ENCODE measurements at regions not wholly inside any gene's neighbourhood (a gene's known extent, or its start where the extent isn't known, plus 50 kb on each side); places are given as distances from the start of the nearest gene placed in this dataset.

DNA sequence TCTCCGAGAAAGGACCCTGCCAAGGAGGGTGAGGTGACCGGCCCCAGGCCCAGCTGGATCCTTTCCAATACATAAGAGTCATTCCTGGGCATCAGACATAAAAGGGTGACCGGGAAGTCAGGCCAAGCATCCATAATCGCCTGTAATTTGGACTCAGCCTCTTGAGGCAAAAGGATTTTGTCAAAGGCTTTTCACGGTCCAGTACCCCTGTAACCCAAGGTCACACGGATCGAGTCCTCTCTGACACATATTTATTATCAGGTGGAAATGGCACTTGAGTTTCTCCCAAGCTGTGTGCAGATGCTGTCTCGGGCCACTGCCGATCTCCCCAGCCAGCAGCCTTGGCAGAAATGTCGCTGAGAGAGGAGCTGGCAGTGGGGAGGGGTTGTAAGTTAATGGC lies 556.5 kb downstream of the MN1 start:
- no peak overlapping the region for H3K14ac ChIP-seq (ENCODE audit: insufficient read length)
- CTCF ChIA-PET (ENCODE audit: partially characterized antibody), result no interaction called here
- no peaks in the 10 kb centered on the region for H4K20me1 ChIP-seq (replicated peaks in 1 of 2; ENCODE audit: control insufficient read depth in 1 of 2, insufficient read depth in 2 of 2, low read length in 2 of 2)
- no peaks in the 10 kb centered on the region for H3K27me3 ChIP-seq (replicated peaks in 1 of 4; ENCODE audit: control insufficient read depth in 3 of 4, extremely low read depth in 1 of 4, insufficient read depth in 3 of 4, low read length in 3 of 4)
- no peak overlapping the region for H4K91ac ChIP-seq (replicated peaks; ENCODE audit: insufficient read length, low read length)
- H2BK15ac ChIP-seq (ENCODE audit: low read length), result no peak overlapping the region
- H3K4me2 ChIP-seq (ENCODE audit: insufficient read depth in 1 of 2, low read depth in 2 of 2, low read length in 2 of 2), result no peak overlapping the region
- no peaks in the 10 kb centered on the region for H3K36me3 ChIP-seq (ENCODE audit: control insufficient read depth in 2 of 4, insufficient read depth in 4 of 4, low read length in 3 of 4)
- no peak for DNase-seq (ENCODE audit: low read depth in 1 of 2, low spot score in 2 of 2)
- H2BK20ac ChIP-seq (ENCODE audit: low read length), result no peak overlapping the region
- no peaks in the 10 kb centered on the region for H3K4me1 ChIP-seq (replicated peaks in 1 of 4; ENCODE audit: control insufficient read depth in 3 of 4, insufficient read depth in 4 of 4, low read length in 3 of 4)
- H3K4me3 ChIP-seq (ENCODE audit: extremely low read depth in 1 of 4, insufficient read depth in 2 of 4, low read depth in 3 of 4, low read length in 4 of 4), result no peak overlapping the region
- H4K8ac ChIP-seq (ENCODE audit: extremely low read depth, insufficient read depth, low read length), result no peak overlapping the region
- H3K9me3 ChIP-seq (ENCODE audit: insufficient read depth in 2 of 2, low read depth in 1 of 2, low read length in 1 of 2), result no peaks in the 10 kb centered on the region
- WGBS, 2 experiments (ENCODE audit: extremely low coverage in 1 of 2, insufficient coverage in 1 of 2, insufficient read length in 1 of 2, insufficient replicate concordance in 2 of 2, low coverage in 1 of 2, low lambda C conversion rate in 2 of 2, missing lambda C conversion rate in 1 of 2), result 95% methylated on average over 10 of the region's 10 CpGs; no CpG with 5 or more reads in 1 of the 2 experiments
- H3K56ac ChIP-seq (replicated peaks; ENCODE audit: insufficient read length, low read depth, low read length), result no peak overlapping the region
- no peak overlapping the region for H2AFZ ChIP-seq (ENCODE audit: low read length)
- H2BK12ac ChIP-seq (ENCODE audit: low read depth, low read length), result no peak overlapping the region
- H3K9ac ChIP-seq (replicated peaks in 1 of 4; ENCODE audit: extremely low read depth in 1 of 4, low read depth in 3 of 4, low read length in 3 of 4), result no peak overlapping the region
- FAIRE-seq, result no peak
- H3K23me2 ChIP-seq (ENCODE audit: low read depth, low read length), result no peaks in the 10 kb centered on the region; the same call in 1 of the 2 replicates
- no peak overlapping the region for H3K4ac ChIP-seq (replicated peaks; ENCODE audit: insufficient read length, low read depth, low read length)
- H2BK5ac ChIP-seq (ENCODE audit: low read depth, low read length), result no peak overlapping the region
- no peaks in the 10 kb centered on the region for H3K79me2 ChIP-seq (ENCODE audit: control insufficient read depth in 1 of 2, insufficient read depth in 2 of 2, low read length in 2 of 2)
- POLR2A ChIA-PET (ENCODE audit: partially characterized antibody), result no interaction called here
- TF ChIP-seq BRCA1 (IDR thresholded peaks at IDR 0.05; ENCODE audit: low read depth, low read length) (no peak), NANOG (IDR thresholded peaks at IDR 0.05; ENCODE audit: insufficient read depth, low read depth, low read length, poor library complexity, severe bottlenecking) (no peak), RAD21 (IDR thresholded peaks at IDR 0.05 in 1 of 2, conservative IDR thresholded peaks at IDR 0.05 in 1 of 2; ENCODE audit: low read depth in 2 of 2, low read length in 2 of 2) (no peak), BCL11A (IDR thresholded peaks at IDR 0.05; ENCODE audit: low read depth in 2 of 2, low read length in 2 of 2) (no peak), TAF1 (IDR thresholded peaks at IDR 0.05; ENCODE audit: low read depth, low read length) (no peak), GTF2F1 (IDR thresholded peaks at IDR 0.05; ENCODE audit: borderline replicate concordance, low read depth, low read length) (no peak), SAP30 (IDR thresholded peaks at IDR 0.05; ENCODE audit: insufficient read depth, insufficient replicate concordance, low read length) (no peak), CHD1 (IDR thresholded peaks at IDR 0.05; ENCODE audit: low read depth, low read length) (no peak)
- TF ChIP-seq, protein P1, sequence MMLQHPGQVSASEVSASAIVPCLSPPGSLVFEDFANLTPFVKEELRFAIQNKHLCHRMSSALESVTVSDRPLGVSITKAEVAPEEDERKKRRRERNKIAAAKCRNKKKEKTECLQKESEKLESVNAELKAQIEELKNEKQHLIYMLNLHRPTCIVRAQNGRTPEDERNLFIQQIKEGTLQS (IDR thresholded peaks at IDR 0.05; ENCODE audit: insufficient read depth, low read depth, low read length), result no peak
- H3K23ac ChIP-seq (ENCODE audit: insufficient read length), result no peak overlapping the region
- H4K5ac ChIP-seq (ENCODE audit: insufficient read length, low read depth, low read length), result no peak overlapping the region
- no peak overlapping the region; the same call in 1 of the 2 replicates for H2AK5ac ChIP-seq (ENCODE audit: low read depth, low read length)
- H3K18ac ChIP-seq (ENCODE audit: extremely low read depth, low read length), result no peak overlapping the region
- H2BK120ac ChIP-seq (replicated peaks; ENCODE audit: low read depth, low read length), result no peak overlapping the region
- H3K27ac ChIP-seq (ENCODE audit: low read depth, low read length), result no peak overlapping the region
- no peaks in the 10 kb centered on the region for H3K79me1 ChIP-seq (ENCODE audit: low read depth, low read length)

Data from H1 (cell line).